HepG2 (cell line): ENCODE measurements at regions not wholly inside any gene's neighbourhood (a gene's known extent, or its start where the extent isn't known, plus 50 kb on each side); places are given as distances from the start of the nearest gene placed in this dataset.

Experiments
- ATAC-seq: fragments of 200-7000 bp; cut with Tn5 transposase; 3 replicates; pipeline ENCODE4 v1.9.1; 2020; ENCODE audit warnings: mild to moderate bottlenecking, moderate library complexity
- BruUV-seq: library from RNA; stranded (reverse); fragments of 400-500 nt; replicated peaks from 2 replicates; lab custom pipeline; 2021; lab: Mats Ljungman, UMichigan
- CTCF ChIA-PET: fragments of 300-600 bp; formaldehyde crosslinking; extraction: SDS; loops from one replicate; lab custom pipeline; 2021; ENCODE audit warnings: low total read pairs, inconsistent platforms, low intra/inter-chr PET ratio; lab: Yijun Ruan, JAX
- POLR2A ChIA-PET: fragments of 350-600 bp; sonication (Branson Sonifier 250); formaldehyde crosslinking; loops from one replicate; lab custom pipeline; 2020; ENCODE audit warnings: antibody characterized with exemption, inconsistent platforms; lab: Yijun Ruan, JAX
- DNase-seq: peaks from one replicate; pipeline ENCODE4 v3.0.0-alpha.2; 2015; ENCODE audit warnings: low spot score
- FAIRE-seq: peaks from 3 replicates; lab custom pipeline; 2011; peaks lifted over from hg19 to GRCh38; lab: Jason Lieb, UNC
- H2AFZ ChIP-seq: one replicate; pipeline ENCODE4 v1.6.1; 2011; ENCODE audit warnings: low read length, inconsistent platforms
- H3K27ac ChIP-seq: fragments of 300-600 bp; 3 replicates; pipeline ENCODE4 v1.8.0; 2011; ENCODE audit warnings: mixed run types, mild to moderate bottlenecking, mixed read lengths, low read length, inconsistent platforms; ENCODE audit not compliant: insufficient read depth; ENCODE audit errors: extremely low read length
- H3K27me3 ChIP-seq, 2 experiments: fragments of 200-600 bp in 1 of 2; 2 replicates in 1 of 2; 3 replicates in 1 of 2; pipeline versions ENCODE4 v1.6.0 to v1.8.0; 2011; ENCODE audit warnings: low read length in 2 of 2, mild to moderate bottlenecking in 2 of 2, moderate library complexity in 2 of 2, inconsistent platforms in 1 of 2; ENCODE audit not compliant: insufficient read depth in 2 of 2, control insufficient read depth in 1 of 2
- H3K36me3 ChIP-seq, 2 experiments: fragments of 200-600 bp in 1 of 2; replicated peaks in 1 of 2; 2 replicates in 1 of 2; 3 replicates in 1 of 2; pipeline versions ENCODE4 v1.5.1 to v1.8.0; 2011; ENCODE audit warnings: low read length in 2 of 2, inconsistent platforms in 1 of 2; ENCODE audit not compliant: insufficient read depth in 2 of 2, control insufficient read depth in 1 of 2
- H3K4me1 ChIP-seq: 2 replicates; pipeline ENCODE4 v1.5.1; 2012; ENCODE audit warnings: low read length, inconsistent platforms; ENCODE audit not compliant: insufficient read depth
- H3K4me2 ChIP-seq: 2 replicates; pipeline ENCODE4 v1.6.0; 2011; ENCODE audit warnings: low read depth, low read length, inconsistent platforms
- H3K4me3 ChIP-seq, 3 experiments: fragments of 200-600 bp in 1 of 3; sonication (generic), shearing (Covaris generic) in 1 of 3; replicated peaks in 1 of 3; 2 replicates each; pipeline ENCODE4 v1.5.1; 2011 to 2016; ENCODE audit warnings: low read length in 3 of 3, inconsistent platforms in 2 of 3, low read depth in 2 of 3, mild to moderate bottlenecking in 2 of 3, control low read depth in 1 of 3, mixed read lengths in 1 of 3; ENCODE audit not compliant: insufficient read depth in 1 of 3
- H3K79me2 ChIP-seq: one replicate; pipeline ENCODE4 v1.6.1; 2011; ENCODE audit warnings: low read length, inconsistent platforms; ENCODE audit not compliant: insufficient read depth
- H3K9ac ChIP-seq: 2 replicates; pipeline ENCODE4 v1.6.0; 2011; ENCODE audit warnings: mild to moderate bottlenecking, low read depth, low read length, inconsistent platforms; ENCODE audit not compliant: insufficient read depth
- H3K9me3 ChIP-seq: 2 replicates; pipeline ENCODE4 v1.5.1; 2012; ENCODE audit warnings: mild to moderate bottlenecking, low read length
- H4K20me1 ChIP-seq: 2 replicates; pipeline ENCODE4 v1.6.0; 2011; ENCODE audit warnings: inconsistent platforms, mild to moderate bottlenecking, low read length, moderate library complexity; ENCODE audit not compliant: insufficient read depth
- AGO1 ChIP-seq: fragments of 200-400 bp; formaldehyde crosslinking; IDR thresholded peaks from 2 replicates; pipeline ENCODE4 v1.6.1; 2017; ENCODE audit warnings: mild to moderate bottlenecking, low read depth, low read length, moderate library complexity; ENCODE audit not compliant: poor library complexity, severe bottlenecking
- YEATS4 ChIP-seq: sonication (generic); formaldehyde crosslinking; IDR thresholded peaks from 2 replicates; pipeline ENCODE4 v1.4.0; 2020; ENCODE audit warnings: missing genetic modification reagents, borderline replicate concordance
- ZNF337 ChIP-seq: sonication (generic); formaldehyde crosslinking; IDR thresholded peaks from 2 replicates; pipeline ENCODE4 v1.5.1; 2020; ENCODE audit warnings: missing genetic modification reagents, low read depth, mild to moderate bottlenecking, borderline replicate concordance
- ZNF530 ChIP-seq: sonication (generic); formaldehyde crosslinking; IDR thresholded peaks from 2 replicates; pipeline ENCODE4 v1.5.0; 2020; ENCODE audit warnings: low read depth, mild to moderate bottlenecking, missing genetic modification reagents
- WGBS: methylation state at CpG from one replicate; pipeline ENCODE4 v1.1.6; 2017; ENCODE audit warnings: low lambda C conversion rate; 5-methylcytosine and 5-hydroxymethylcytosine counted together
- in situ Hi-C: cut with HindIII; loops from 2 replicates; pipeline ENCODE4 v1.10.0; 2017; ENCODE audit warnings: low pct_unique_long_range_greater_than_20kb; ENCODE audit not compliant: extremely low pct_ligation_motif_present
- intact Hi-C: fragments of 100-400 bp; cut with micrococcal nuclease; formaldehyde crosslinking; loops from one replicate; pipeline ENCODE4 v1.10.0; 2022; ENCODE audit not compliant: unreplicated experiment
- TF ChIP-seq, protein P1 (sequence below): sonication (generic); formaldehyde crosslinking; IDR thresholded peaks from 2 replicates; pipeline ENCODE4 v1.5.0; 2020; ENCODE audit warnings: mild to moderate bottlenecking, missing genetic modification reagents, borderline replicate concordance
- TF ChIP-seq, protein P2 (sequence below): sonication (generic); formaldehyde crosslinking; IDR thresholded peaks from 2 replicates; pipeline ENCODE4 v1.4.0; 2020; ENCODE audit warnings: mild to moderate bottlenecking, missing genetic modification reagents
- TF ChIP-seq, protein P3 (sequence below): IDR thresholded peaks from 2 replicates; pipeline ENCODE4 v1.4.0; 2020; ENCODE audit warnings: mild to moderate bottlenecking, missing genetic modification reagents

DNA sequence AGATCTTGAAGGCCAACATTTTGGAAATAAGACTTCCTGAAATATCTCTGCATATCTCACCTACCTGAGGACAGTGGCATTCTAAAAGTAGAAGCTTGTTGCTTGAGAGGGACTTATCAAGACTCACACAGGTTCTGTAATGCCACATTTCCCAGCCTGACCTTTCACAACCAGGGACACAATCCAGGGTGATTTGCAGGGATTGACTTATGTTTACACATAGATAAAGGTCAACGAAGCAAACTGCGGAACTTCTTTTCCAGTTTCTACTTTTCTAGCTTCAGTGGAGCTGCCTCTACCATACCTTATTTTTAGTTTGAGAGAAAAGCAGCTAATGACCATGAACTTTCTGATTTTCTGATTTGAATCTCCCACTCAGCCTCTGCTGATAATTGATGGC, 148.7 kb downstream of the SLC16A9 start (continued):
- TF ChIP-seq, protein P1, sequence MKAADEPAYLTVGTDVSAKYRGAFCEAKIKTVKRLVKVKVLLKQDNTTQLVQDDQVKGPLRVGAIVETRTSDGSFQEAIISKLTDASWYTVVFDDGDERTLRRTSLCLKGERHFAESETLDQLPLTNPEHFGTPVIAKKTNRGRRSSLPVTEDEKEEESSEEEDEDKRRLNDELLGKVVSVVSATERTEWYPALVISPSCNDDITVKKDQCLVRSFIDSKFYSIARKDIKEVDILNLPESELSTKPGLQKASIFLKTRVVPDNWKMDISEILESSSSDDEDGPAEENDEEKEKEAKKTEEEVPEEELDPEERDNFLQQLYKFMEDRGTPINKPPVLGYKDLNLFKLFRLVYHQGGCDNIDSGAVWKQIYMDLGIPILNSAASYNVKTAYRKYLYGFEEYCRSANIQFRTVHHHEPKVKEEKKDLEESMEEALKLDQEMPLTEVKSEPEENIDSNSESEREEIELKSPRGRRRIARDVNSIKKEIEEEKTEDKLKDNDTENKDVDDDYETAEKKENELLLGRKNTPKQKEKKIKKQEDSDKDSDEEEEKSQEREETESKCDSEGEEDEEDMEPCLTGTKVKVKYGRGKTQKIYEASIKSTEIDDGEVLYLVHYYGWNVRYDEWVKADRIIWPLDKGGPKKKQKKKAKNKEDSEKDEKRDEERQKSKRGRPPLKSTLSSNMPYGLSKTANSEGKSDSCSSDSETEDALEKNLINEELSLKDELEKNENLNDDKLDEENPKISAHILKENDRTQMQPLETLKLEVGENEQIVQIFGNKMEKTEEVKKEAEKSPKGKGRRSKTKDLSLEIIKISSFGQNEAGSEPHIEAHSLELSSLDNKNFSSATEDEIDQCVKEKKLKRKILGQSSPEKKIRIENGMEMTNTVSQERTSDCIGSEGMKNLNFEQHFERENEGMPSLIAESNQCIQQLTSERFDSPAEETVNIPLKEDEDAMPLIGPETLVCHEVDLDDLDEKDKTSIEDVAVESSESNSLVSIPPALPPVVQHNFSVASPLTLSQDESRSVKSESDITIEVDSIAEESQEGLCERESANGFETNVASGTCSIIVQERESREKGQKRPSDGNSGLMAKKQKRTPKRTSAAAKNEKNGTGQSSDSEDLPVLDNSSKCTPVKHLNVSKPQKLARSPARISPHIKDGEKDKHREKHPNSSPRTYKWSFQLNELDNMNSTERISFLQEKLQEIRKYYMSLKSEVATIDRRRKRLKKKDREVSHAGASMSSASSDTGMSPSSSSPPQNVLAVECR, result no peak
- no peak for TF ChIP-seq ZNF337 (CRISPR knock-in tag)
- TF ChIP-seq, protein P2, sequence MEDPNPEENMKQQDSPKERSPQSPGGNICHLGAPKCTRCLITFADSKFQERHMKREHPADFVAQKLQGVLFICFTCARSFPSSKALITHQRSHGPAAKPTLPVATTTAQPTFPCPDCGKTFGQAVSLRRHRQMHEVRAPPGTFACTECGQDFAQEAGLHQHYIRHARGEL (CRISPR knock-in tag), result no peak
- TF ChIP-seq, all 625 proteins: peak for 0

DNA sequence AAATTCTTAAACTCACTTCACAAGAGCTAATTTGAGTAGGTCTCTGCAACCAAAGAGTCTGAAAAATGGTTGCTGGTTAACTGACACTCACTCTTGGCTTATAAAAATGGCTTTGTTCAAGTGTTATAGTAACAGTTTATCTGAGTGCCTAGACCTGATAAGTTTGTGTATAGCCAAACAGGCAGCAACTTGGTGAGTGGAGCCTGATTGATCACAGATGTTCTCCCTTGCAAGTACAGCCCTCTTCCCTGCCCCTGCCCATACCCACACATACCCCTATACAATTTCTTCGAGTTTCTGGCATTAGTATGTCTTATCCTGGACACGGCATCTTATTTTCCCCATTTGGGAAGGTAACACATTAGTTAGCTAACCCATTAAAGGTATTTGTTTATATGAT, 149.5 kb downstream of the SLC16A9 start:
- no peaks in the 10 kb centered on the region for H3K27me3 ChIP-seq
- ATAC-seq, result no peak
- CTCF ChIA-PET, result no interaction called here
- H4K20me1 ChIP-seq, result no peaks in the 10 kb centered on the region
- no peak overlapping the region for H2AFZ ChIP-seq
- intact Hi-C loops (no loop called here), in situ Hi-C loops (no loop called here)
- BruUV-seq, result no TSS peak
- H3K9me3 ChIP-seq, result no peaks in the 10 kb centered on the region
- no peak for FAIRE-seq
- H3K4me3 ChIP-seq, result no peak overlapping the region
- no peak overlapping the region for H3K4me2 ChIP-seq
- H3K36me3 ChIP-seq, result no peaks in the 10 kb centered on the region
- H3K79me2 ChIP-seq, result no peaks in the 10 kb centered on the region
- H3K4me1 ChIP-seq, result no peaks in the 10 kb centered on the region
- WGBS, result 0% methylated on average over 2 of the region's 2 CpGs
- no peak overlapping the region for H3K9ac ChIP-seq
- H3K27ac ChIP-seq, result no peak overlapping the region
- DNase-seq, result no peak
- POLR2A ChIA-PET, result no interaction called here
- TF ChIP-seq YEATS4 (no peak), ZNF337 (CRISPR knock-in tag) (no peak), ZNF530 (no peak), AGO1 (no peak)
- TF ChIP-seq, protein P3, sequence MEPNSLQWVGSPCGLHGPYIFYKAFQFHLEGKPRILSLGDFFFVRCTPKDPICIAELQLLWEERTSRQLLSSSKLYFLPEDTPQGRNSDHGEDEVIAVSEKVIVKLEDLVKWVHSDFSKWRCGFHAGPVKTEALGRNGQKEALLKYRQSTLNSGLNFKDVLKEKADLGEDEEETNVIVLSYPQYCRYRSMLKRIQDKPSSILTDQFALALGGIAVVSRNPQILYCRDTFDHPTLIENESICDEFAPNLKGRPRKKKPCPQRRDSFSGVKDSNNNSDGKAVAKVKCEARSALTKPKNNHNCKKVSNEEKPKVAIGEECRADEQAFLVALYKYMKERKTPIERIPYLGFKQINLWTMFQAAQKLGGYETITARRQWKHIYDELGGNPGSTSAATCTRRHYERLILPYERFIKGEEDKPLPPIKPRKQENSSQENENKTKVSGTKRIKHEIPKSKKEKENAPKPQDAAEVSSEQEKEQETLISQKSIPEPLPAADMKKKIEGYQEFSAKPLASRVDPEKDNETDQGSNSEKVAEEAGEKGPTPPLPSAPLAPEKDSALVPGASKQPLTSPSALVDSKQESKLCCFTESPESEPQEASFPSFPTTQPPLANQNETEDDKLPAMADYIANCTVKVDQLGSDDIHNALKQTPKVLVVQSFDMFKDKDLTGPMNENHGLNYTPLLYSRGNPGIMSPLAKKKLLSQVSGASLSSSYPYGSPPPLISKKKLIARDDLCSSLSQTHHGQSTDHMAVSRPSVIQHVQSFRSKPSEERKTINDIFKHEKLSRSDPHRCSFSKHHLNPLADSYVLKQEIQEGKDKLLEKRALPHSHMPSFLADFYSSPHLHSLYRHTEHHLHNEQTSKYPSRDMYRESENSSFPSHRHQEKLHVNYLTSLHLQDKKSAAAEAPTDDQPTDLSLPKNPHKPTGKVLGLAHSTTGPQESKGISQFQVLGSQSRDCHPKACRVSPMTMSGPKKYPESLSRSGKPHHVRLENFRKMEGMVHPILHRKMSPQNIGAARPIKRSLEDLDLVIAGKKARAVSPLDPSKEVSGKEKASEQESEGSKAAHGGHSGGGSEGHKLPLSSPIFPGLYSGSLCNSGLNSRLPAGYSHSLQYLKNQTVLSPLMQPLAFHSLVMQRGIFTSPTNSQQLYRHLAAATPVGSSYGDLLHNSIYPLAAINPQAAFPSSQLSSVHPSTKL, result no peak
- TF ChIP-seq, protein P1, result no peak
